HepG2 (cell line): ENCODE measurements at regions not wholly inside any gene's neighbourhood (a gene's known extent, or its start where the extent isn't known, plus 50 kb on each side); places are given as distances from the start of the nearest gene placed in this dataset.

Experiments used
- ATAC-seq: fragments of 200-7000 bp; cut with Tn5 transposase; 3 replicates; pipeline ENCODE4 v1.9.1; 2020; ENCODE audit warnings: mild to moderate bottlenecking, moderate library complexity
- BruUV-seq: library from RNA; stranded (reverse); fragments of 400-500 nt; replicated peaks from 2 replicates; lab custom pipeline; 2021; lab: Mats Ljungman, UMichigan
- CTCF ChIA-PET: fragments of 300-600 bp; formaldehyde crosslinking; extraction: SDS; loops from one replicate; lab custom pipeline; 2021; ENCODE audit warnings: low total read pairs, inconsistent platforms, low intra/inter-chr PET ratio; lab: Yijun Ruan, JAX
- POLR2A ChIA-PET: fragments of 350-600 bp; sonication (Branson Sonifier 250); formaldehyde crosslinking; loops from one replicate; lab custom pipeline; 2020; ENCODE audit warnings: antibody characterized with exemption, inconsistent platforms; lab: Yijun Ruan, JAX
- DNase-seq: peaks from one replicate; pipeline ENCODE4 v3.0.0-alpha.2; 2015; ENCODE audit warnings: low spot score
- FAIRE-seq: peaks from 3 replicates; lab custom pipeline; 2011; peaks lifted over from hg19 to GRCh38; lab: Jason Lieb, UNC
- H2AFZ ChIP-seq: one replicate; pipeline ENCODE4 v1.6.1; 2011; ENCODE audit warnings: low read length, inconsistent platforms
- H3K27ac ChIP-seq: fragments of 300-600 bp; 3 replicates; pipeline ENCODE4 v1.8.0; 2011; ENCODE audit warnings: mixed run types, mild to moderate bottlenecking, mixed read lengths, low read length, inconsistent platforms; ENCODE audit not compliant: insufficient read depth; ENCODE audit errors: extremely low read length
- H3K27me3 ChIP-seq, 2 experiments: fragments of 200-600 bp in 1 of 2; 2 replicates in 1 of 2; 3 replicates in 1 of 2; pipeline versions ENCODE4 v1.6.0 to v1.8.0; 2011; ENCODE audit warnings: low read length in 2 of 2, mild to moderate bottlenecking in 2 of 2, moderate library complexity in 2 of 2, inconsistent platforms in 1 of 2; ENCODE audit not compliant: insufficient read depth in 2 of 2, control insufficient read depth in 1 of 2
- H3K36me3 ChIP-seq, 2 experiments: fragments of 200-600 bp in 1 of 2; replicated peaks in 1 of 2; 2 replicates in 1 of 2; 3 replicates in 1 of 2; pipeline versions ENCODE4 v1.5.1 to v1.8.0; 2011; ENCODE audit warnings: low read length in 2 of 2, inconsistent platforms in 1 of 2; ENCODE audit not compliant: insufficient read depth in 2 of 2, control insufficient read depth in 1 of 2
- H3K4me1 ChIP-seq: 2 replicates; pipeline ENCODE4 v1.5.1; 2012; ENCODE audit warnings: low read length, inconsistent platforms; ENCODE audit not compliant: insufficient read depth
- H3K4me2 ChIP-seq: 2 replicates; pipeline ENCODE4 v1.6.0; 2011; ENCODE audit warnings: low read depth, low read length, inconsistent platforms
- H3K4me3 ChIP-seq, 3 experiments: fragments of 200-600 bp in 1 of 3; sonication (generic), shearing (Covaris generic) in 1 of 3; replicated peaks in 1 of 3; 2 replicates each; pipeline ENCODE4 v1.5.1; 2011 to 2016; ENCODE audit warnings: low read length in 3 of 3, inconsistent platforms in 2 of 3, low read depth in 2 of 3, mild to moderate bottlenecking in 2 of 3, control low read depth in 1 of 3, mixed read lengths in 1 of 3; ENCODE audit not compliant: insufficient read depth in 1 of 3
- H3K79me2 ChIP-seq: one replicate; pipeline ENCODE4 v1.6.1; 2011; ENCODE audit warnings: low read length, inconsistent platforms; ENCODE audit not compliant: insufficient read depth
- H3K9ac ChIP-seq: 2 replicates; pipeline ENCODE4 v1.6.0; 2011; ENCODE audit warnings: mild to moderate bottlenecking, low read depth, low read length, inconsistent platforms; ENCODE audit not compliant: insufficient read depth
- H3K9me3 ChIP-seq: 2 replicates; pipeline ENCODE4 v1.5.1; 2012; ENCODE audit warnings: mild to moderate bottlenecking, low read length
- H4K20me1 ChIP-seq: 2 replicates; pipeline ENCODE4 v1.6.0; 2011; ENCODE audit warnings: inconsistent platforms, mild to moderate bottlenecking, low read length, moderate library complexity; ENCODE audit not compliant: insufficient read depth
- ATF1 ChIP-seq: IDR thresholded peaks from 2 replicates; pipeline ENCODE4 v1.6.1; 2016; ENCODE audit warnings: mild to moderate bottlenecking, control low read depth
- BRD4 ChIP-seq: sonication (generic); formaldehyde crosslinking; IDR thresholded peaks from 2 replicates; pipeline ENCODE4 v1.4.0; 2020; ENCODE audit warnings: missing genetic modification reagents
- DPF2 ChIP-seq: sonication (generic); formaldehyde crosslinking; IDR thresholded peaks from 2 replicates; pipeline ENCODE4 v1.4.0; 2020; ENCODE audit warnings: mild to moderate bottlenecking, low read depth, missing genetic modification reagents, borderline replicate concordance
- HDAC2 ChIP-seq: sonication (generic); formaldehyde crosslinking; IDR thresholded peaks from 2 replicates; pipeline ENCODE4 v1.4.0; 2020; ENCODE audit warnings: missing genetic modification reagents
- HNF4A ChIP-seq: sonication (generic); formaldehyde crosslinking; IDR thresholded peaks from 2 replicates; pipeline ENCODE4 v1.4.0; 2020; ENCODE audit warnings: missing genetic modification reagents
- MAF1 ChIP-seq: sonication (generic); formaldehyde crosslinking; IDR thresholded peaks from 2 replicates; pipeline ENCODE4 v1.5.0; 2020; ENCODE audit warnings: missing genetic modification reagents, borderline replicate concordance
- MBD4 ChIP-seq: IDR thresholded peaks from 2 replicates; pipeline ENCODE4 v1.6.1; 2012; ENCODE audit warnings: low read length, inconsistent platforms, borderline replicate concordance
- ZBTB1 ChIP-seq: sonication (generic); formaldehyde crosslinking; IDR thresholded peaks from 2 replicates; pipeline ENCODE4 v1.4.0; 2020; ENCODE audit warnings: missing genetic modification reagents, borderline replicate concordance
- ZBTB42 ChIP-seq: sonication (generic); formaldehyde crosslinking; IDR thresholded peaks from 2 replicates; pipeline ENCODE4 v1.5.0; 2020; ENCODE audit warnings: mild to moderate bottlenecking, missing genetic modification reagents
- ZMYM4 ChIP-seq: sonication (generic); formaldehyde crosslinking; IDR thresholded peaks from 2 replicates; pipeline ENCODE4 v1.8.1; 2023; ENCODE audit warnings: mild to moderate bottlenecking, missing genetic modification reagents
- ZNF160 ChIP-seq: sonication (generic); formaldehyde crosslinking; IDR thresholded peaks from 2 replicates; pipeline ENCODE4 v1.8.0; 2022; ENCODE audit warnings: mild to moderate bottlenecking, inconsistent platforms, missing genetic modification reagents
- ZNF256 ChIP-seq: sonication (generic); formaldehyde crosslinking; conservative IDR thresholded peaks from 2 replicates; pipeline ENCODE4 v1.4.0; 2020; ENCODE audit warnings: missing genetic modification reagents
- ZNF326 ChIP-seq: sonication (generic); formaldehyde crosslinking; IDR thresholded peaks from 2 replicates; pipeline ENCODE4 v1.4.0; 2020; ENCODE audit warnings: missing genetic modification reagents, borderline replicate concordance
- ZNF354B ChIP-seq: sonication (generic); formaldehyde crosslinking; IDR thresholded peaks from 2 replicates; pipeline ENCODE4 v1.8.0; 2022; ENCODE audit warnings: mild to moderate bottlenecking, missing genetic modification reagents
- ZNF607 ChIP-seq: sonication (generic); formaldehyde crosslinking; IDR thresholded peaks from 2 replicates; pipeline ENCODE4 v1.5.1; 2020; ENCODE audit warnings: missing genetic modification reagents, mild to moderate bottlenecking, borderline replicate concordance
- ZNF746 ChIP-seq: sonication (generic); formaldehyde crosslinking; IDR thresholded peaks from 2 replicates; pipeline ENCODE4 v1.8.0; 2022; ENCODE audit warnings: mild to moderate bottlenecking, missing genetic modification reagents
- ZSCAN29 ChIP-seq: sonication (generic); formaldehyde crosslinking; conservative IDR thresholded peaks from 2 replicates; pipeline ENCODE4 v1.4.0; 2020; ENCODE audit warnings: mild to moderate bottlenecking, missing genetic modification reagents
- WGBS: methylation state at CpG from one replicate; pipeline ENCODE4 v1.1.6; 2017; ENCODE audit warnings: low lambda C conversion rate; 5-methylcytosine and 5-hydroxymethylcytosine counted together
- in situ Hi-C: cut with HindIII; loops from 2 replicates; pipeline ENCODE4 v1.10.0; 2017; ENCODE audit warnings: low pct_unique_long_range_greater_than_20kb; ENCODE audit not compliant: extremely low pct_ligation_motif_present
- intact Hi-C: fragments of 100-400 bp; cut with micrococcal nuclease; formaldehyde crosslinking; loops from one replicate; pipeline ENCODE4 v1.10.0; 2022; ENCODE audit not compliant: unreplicated experiment
- TF ChIP-seq, protein P1 (sequence below): IDR thresholded peaks from 2 replicates; pipeline ENCODE4 v1.4.0; 2020; ENCODE audit warnings: mild to moderate bottlenecking, missing genetic modification reagents
- TF ChIP-seq, protein P2 (sequence below): sonication (generic); formaldehyde crosslinking; IDR thresholded peaks from 2 replicates; pipeline ENCODE4 v1.9.0; 2022; ENCODE audit warnings: low read depth, missing genetic modification reagents

DNA sequence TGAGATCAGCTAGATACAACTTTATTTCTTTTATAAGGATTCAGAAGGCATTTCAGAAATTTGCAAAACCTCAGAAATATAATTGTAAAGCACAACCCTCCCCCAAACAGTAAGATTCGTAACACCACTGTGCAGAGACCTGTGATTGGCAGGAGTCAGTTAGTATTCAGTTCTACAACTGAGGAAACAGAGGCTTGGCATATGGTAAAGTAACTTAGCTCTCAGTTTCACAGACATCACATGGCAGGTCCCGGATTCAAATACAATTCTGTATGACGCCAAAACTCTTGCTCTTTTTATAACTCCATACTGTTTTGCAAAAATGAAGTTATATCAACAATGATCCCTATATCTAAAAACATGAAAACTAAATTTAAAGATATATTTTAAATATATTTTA is 225.6 kb upstream of the LMCD1 start (continued):
- TF ChIP-seq, protein P1, sequence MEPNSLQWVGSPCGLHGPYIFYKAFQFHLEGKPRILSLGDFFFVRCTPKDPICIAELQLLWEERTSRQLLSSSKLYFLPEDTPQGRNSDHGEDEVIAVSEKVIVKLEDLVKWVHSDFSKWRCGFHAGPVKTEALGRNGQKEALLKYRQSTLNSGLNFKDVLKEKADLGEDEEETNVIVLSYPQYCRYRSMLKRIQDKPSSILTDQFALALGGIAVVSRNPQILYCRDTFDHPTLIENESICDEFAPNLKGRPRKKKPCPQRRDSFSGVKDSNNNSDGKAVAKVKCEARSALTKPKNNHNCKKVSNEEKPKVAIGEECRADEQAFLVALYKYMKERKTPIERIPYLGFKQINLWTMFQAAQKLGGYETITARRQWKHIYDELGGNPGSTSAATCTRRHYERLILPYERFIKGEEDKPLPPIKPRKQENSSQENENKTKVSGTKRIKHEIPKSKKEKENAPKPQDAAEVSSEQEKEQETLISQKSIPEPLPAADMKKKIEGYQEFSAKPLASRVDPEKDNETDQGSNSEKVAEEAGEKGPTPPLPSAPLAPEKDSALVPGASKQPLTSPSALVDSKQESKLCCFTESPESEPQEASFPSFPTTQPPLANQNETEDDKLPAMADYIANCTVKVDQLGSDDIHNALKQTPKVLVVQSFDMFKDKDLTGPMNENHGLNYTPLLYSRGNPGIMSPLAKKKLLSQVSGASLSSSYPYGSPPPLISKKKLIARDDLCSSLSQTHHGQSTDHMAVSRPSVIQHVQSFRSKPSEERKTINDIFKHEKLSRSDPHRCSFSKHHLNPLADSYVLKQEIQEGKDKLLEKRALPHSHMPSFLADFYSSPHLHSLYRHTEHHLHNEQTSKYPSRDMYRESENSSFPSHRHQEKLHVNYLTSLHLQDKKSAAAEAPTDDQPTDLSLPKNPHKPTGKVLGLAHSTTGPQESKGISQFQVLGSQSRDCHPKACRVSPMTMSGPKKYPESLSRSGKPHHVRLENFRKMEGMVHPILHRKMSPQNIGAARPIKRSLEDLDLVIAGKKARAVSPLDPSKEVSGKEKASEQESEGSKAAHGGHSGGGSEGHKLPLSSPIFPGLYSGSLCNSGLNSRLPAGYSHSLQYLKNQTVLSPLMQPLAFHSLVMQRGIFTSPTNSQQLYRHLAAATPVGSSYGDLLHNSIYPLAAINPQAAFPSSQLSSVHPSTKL: no peak
- TF ChIP-seq ZNF326 (CRISPR knock-in tag) (no peak), DPF2 (CRISPR knock-in tag) (no peak), HNF4A (no peak), ZNF256 (CRISPR knock-in tag) (no peak), MBD4 (no peak), ZSCAN29 (CRISPR knock-in tag) (no peak), MAF1 (no peak), ZBTB42 (no peak), BRD4 (no peak)
- TF ChIP-seq, all 625 proteins: peak for 0

DNA sequence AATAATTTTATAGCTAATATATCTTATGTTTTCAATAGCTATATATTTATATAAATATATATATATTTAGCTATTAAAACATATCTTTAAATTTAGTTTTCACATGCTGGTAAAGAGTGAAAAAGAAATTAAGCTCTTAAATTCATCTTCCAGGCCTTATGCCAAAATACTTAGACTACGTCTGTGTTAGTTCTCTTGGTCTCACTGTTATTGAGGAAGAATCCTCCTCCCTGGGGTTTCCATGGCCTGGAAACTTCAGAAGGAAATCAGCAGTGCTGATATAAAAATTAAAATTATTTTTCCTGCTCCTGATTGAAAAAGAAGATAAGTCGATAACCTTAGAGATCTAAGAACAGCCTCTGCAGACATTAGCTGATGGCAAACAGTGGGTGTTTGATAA is 225.1 kb upstream of the LMCD1 start:
- no peak overlapping the region for H3K27ac ChIP-seq
- no TSS peak for BruUV-seq
- in situ Hi-C loops: no loop called here
- H3K9ac ChIP-seq: no peak overlapping the region
- H3K79me2 ChIP-seq: no peaks in the 10 kb centered on the region
- H4K20me1 ChIP-seq: no peaks in the 10 kb centered on the region
- no peaks in the 10 kb centered on the region for H3K9me3 ChIP-seq
- H3K27me3 ChIP-seq: no peaks in the 10 kb centered on the region
- no peak overlapping the region for H2AFZ ChIP-seq
- H3K4me3 ChIP-seq: no peak overlapping the region
- no peak for TF ChIP-seq ZBTB1 (CRISPR knock-in tag)
- TF ChIP-seq ZMYM4 (CRISPR knock-in tag): no peak
- no peak for TF ChIP-seq ZNF354B (CRISPR knock-in tag)
- TF ChIP-seq, protein P2, sequence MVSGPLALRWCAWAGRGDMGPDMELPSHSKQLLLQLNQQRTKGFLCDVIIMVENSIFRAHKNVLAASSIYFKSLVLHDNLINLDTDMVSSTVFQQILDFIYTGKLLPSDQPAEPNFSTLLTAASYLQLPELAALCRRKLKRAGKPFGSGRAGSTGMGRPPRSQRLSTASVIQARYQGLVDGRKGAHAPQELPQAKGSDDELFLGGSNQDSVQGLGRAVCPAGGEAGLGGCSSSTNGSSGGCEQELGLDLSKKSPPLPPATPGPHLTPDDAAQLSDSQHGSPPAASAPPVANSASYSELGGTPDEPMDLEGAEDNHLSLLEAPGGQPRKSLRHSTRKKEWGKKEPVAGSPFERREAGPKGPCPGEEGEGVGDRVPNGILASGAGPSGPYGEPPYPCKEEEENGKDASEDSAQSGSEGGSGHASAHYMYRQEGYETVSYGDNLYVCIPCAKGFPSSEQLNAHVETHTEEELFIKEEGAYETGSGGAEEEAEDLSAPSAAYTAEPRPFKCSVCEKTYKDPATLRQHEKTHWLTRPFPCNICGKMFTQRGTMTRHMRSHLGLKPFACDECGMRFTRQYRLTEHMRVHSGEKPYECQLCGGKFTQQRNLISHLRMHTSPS (CRISPR knock-in tag): no peak
- TF ChIP-seq ATF1: no peak
- TF ChIP-seq ZNF746 (CRISPR knock-in tag): no peak
- no peak for TF ChIP-seq HDAC2 (CRISPR knock-in tag)
- TF ChIP-seq ZNF160 (CRISPR knock-in tag): no peak
- TF ChIP-seq ZNF256 (CRISPR knock-in tag): no peak
- no peak for TF ChIP-seq ZNF607
- TF ChIP-seq, all 625 proteins: peak for 0
- POLR2A ChIA-PET: no interaction called here
- WGBS: 49% methylated on average over 2 of the region's 2 CpGs
- no peaks in the 10 kb centered on the region for H3K4me1 ChIP-seq
- CTCF ChIA-PET: no interaction called here
- H3K36me3 ChIP-seq: no peaks in the 10 kb centered on the region
- no peak overlapping the region for H3K4me2 ChIP-seq
- no peak for FAIRE-seq
- intact Hi-C loops: no loop called here
- ATAC-seq: no peak
- no peak for DNase-seq
